SK-N-SH treated with all-trans-retinoic acid at 6 μM for 48 hours (cell line): ENCODE measurements at regions not wholly inside any gene's neighbourhood (a gene's known extent, or its start where the extent isn't known, plus 50 kb on each side); places are given as distances from the start of the nearest gene placed in this dataset.

Source experiments
- ARNTL ChIP-seq: fragments of 450-650 bp; formaldehyde crosslinking; IDR thresholded peaks from 2 replicates; pipeline ENCODE4 v1.5.0; 2020; ENCODE audit warnings: low read depth, mild to moderate bottlenecking, moderate library complexity, borderline replicate concordance
- CSRNP3 ChIP-seq: fragments of 250-450 bp; sonication (Bioruptor Pico); IDR thresholded peaks from 2 replicates; pipeline ENCODE4 v1.5.1; 2021; ENCODE audit warnings: mild to moderate bottlenecking, moderate library complexity
- ESRRG ChIP-seq: fragments of 250-450 bp; sonication (Bioruptor Pico); IDR thresholded peaks from 2 replicates; pipeline ENCODE4 v1.6.1; 2021; ENCODE audit warnings: mild to moderate bottlenecking
- GLIS3 ChIP-seq: fragments of 250-450 bp; sonication (Bioruptor Pico); IDR thresholded peaks from 2 replicates; pipeline ENCODE4 v1.5.0; 2020; ENCODE audit warnings: mild to moderate bottlenecking, moderate library complexity
- ISL1 ChIP-seq: fragments of 250-450 bp; sonication (Bioruptor Pico); IDR thresholded peaks from 2 replicates; pipeline ENCODE4 v2.1.2; 2022; ENCODE audit warnings: mild to moderate bottlenecking, moderate library complexity
- OSR1 ChIP-seq: fragments of 250-450 bp; sonication (Bioruptor Pico); IDR thresholded peaks from 2 replicates; pipeline ENCODE4 v1.8.0; 2022; ENCODE audit warnings: moderate library complexity, mild to moderate bottlenecking, inconsistent platforms
- RARB ChIP-seq: fragments of 250-450 bp; sonication (Bioruptor Pico); IDR thresholded peaks from 2 replicates; pipeline ENCODE4 v1.8.0; 2021; ENCODE audit warnings: mild to moderate bottlenecking, moderate library complexity
- TCF4 ChIP-seq: fragments of 250-450 bp; sonication (Bioruptor Pico); IDR thresholded peaks from 2 replicates; pipeline ENCODE4 v1.8.0; 2021; ENCODE audit warnings: mild to moderate bottlenecking, moderate library complexity, borderline replicate concordance
- TSHZ2 ChIP-seq: fragments of 250-450 bp; sonication (Bioruptor Pico); IDR thresholded peaks from 2 replicates; pipeline ENCODE4 v1.5.0; 2020; ENCODE audit warnings: mild to moderate bottlenecking, moderate library complexity
- ZFP3 ChIP-seq: fragments of 250-450 bp; sonication (Bioruptor Pico); IDR thresholded peaks from 2 replicates; pipeline ENCODE4 v1.5.0; 2020; ENCODE audit warnings: mild to moderate bottlenecking, moderate library complexity
- ZNF565 ChIP-seq: fragments of 450-650 bp; formaldehyde crosslinking; conservative IDR thresholded peaks from 2 replicates; pipeline ENCODE4 v1.5.0; 2020; ENCODE audit warnings: low read depth, mild to moderate bottlenecking, moderate library complexity
- ZNF70 ChIP-seq: fragments of 450-650 bp; formaldehyde crosslinking; IDR thresholded peaks from 2 replicates; pipeline ENCODE4 v1.5.0; 2020; ENCODE audit warnings: mild to moderate bottlenecking, moderate library complexity
- ZNF8 ChIP-seq: fragments of 450-650 bp; formaldehyde crosslinking; IDR thresholded peaks from 2 replicates; pipeline ENCODE4 v1.5.0; 2020; ENCODE audit warnings: mild to moderate bottlenecking, moderate library complexity
- TF ChIP-seq, protein P1 (sequence below): fragments of 250-450 bp; sonication (Bioruptor Pico); IDR thresholded peaks from 2 replicates; pipeline ENCODE4 v1.8.0; 2020; ENCODE audit warnings: mild to moderate bottlenecking, moderate library complexity, borderline replicate concordance

DNA sequence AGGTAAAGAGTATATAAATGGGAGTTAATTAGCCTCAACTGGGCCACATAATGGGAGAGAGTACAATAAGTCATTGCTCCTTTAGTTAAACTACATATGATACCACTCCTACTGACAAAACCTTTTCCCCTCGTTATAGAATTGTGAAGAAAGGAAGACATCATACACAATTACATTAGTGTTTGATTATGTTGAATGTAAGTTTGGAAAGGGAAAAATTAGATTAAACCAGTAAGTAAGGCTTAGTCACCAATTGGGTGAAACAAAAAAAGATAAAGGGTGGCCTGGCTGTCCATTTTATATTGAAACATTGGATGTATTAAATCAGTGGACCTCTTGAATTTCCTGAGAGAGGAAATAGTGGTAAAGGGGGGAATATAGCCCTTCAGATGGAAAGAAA lies 464.3 kb upstream of the PAPPA start:
- TF ChIP-seq ZFP3 (0 out of 2 replicates have a peak, but pooled peaks have one; percentile 57), ZNF8 (CRISPR knock-in tag) (no peak), ZNF565 (CRISPR knock-in tag) (0 out of 2 replicates have a peak, but pooled peaks have one; percentile 43), ARNTL (no peak), ESRRG (no peak), TSHZ2 (CRISPR knock-in tag) (0 out of 2 replicates have a peak, but pooled peaks have one; percentile 15), ISL1 (peak; percentile 75), TCF4 (CRISPR knock-in tag) (no peak; the same call in 1 of the 2 replicates), CSRNP3 (peak; percentile 18; the same call in 1 of the 2 replicates), OSR1 (CRISPR knock-in tag) (no peak), ZNF70 (CRISPR knock-in tag) (no peak; the same call in 1 of the 2 replicates), GLIS3 (no peak), RARB (CRISPR knock-in tag) (no peak)
- TF ChIP-seq, protein P1, sequence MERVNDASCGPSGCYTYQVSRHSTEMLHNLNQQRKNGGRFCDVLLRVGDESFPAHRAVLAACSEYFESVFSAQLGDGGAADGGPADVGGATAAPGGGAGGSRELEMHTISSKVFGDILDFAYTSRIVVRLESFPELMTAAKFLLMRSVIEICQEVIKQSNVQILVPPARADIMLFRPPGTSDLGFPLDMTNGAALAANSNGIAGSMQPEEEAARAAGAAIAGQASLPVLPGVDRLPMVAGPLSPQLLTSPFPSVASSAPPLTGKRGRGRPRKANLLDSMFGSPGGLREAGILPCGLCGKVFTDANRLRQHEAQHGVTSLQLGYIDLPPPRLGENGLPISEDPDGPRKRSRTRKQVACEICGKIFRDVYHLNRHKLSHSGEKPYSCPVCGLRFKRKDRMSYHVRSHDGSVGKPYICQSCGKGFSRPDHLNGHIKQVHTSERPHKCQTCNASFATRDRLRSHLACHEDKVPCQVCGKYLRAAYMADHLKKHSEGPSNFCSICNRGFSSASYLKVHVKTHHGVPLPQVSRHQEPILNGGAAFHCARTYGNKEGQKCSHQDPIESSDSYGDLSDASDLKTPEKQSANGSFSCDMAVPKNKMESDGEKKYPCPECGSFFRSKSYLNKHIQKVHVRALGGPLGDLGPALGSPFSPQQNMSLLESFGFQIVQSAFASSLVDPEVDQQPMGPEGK (CRISPR knock-in tag): peak; percentile 54; the same call in 1 of the 2 replicates
